NCI-H345 treated with DMSO at 0.1 percent for 48 hours (cell line): ENCODE measurements at regions not wholly inside any gene's neighbourhood (a gene's known extent, or its start where the extent isn't known, plus 50 kb on each side); places are given as distances from the start of the nearest gene placed in this dataset.
"Not testable (repeated sequence)": the region's sequence is repeated elsewhere in the genome, so short reads cannot be mapped to it uniquely, and the experiment has no call there.

Source experiments
- DNase-seq: peaks from one replicate; lab custom pipeline; 2025; ENCODE audit not compliant: unreplicated experiment; lab: John Stamatoyannopoulos, UW

DNA sequence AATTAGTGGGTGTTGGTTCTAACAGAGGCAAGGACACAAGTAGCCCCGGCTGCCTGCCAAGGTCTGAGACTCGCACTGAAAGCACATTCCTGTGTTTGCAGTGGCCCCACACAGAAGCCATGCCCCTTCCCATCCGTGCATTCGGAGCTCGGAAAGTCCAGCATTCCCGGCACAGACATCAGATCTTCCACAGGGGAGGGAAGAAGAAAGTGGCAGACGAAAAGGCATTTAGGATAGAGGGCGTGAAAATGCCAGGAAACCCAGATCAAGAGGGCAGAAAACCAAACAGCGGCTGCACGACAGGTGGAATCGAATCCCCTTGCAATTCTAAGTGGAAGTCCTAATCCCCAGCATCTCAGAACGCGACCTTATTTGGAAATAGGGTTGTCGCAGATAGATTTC, 105.5 kb upstream of the ASB18 start:
- no peak for DNase-seq

GRCh38 chr2:236370847-236371409, 106.7 kb upstream of the ASB18 start:
- DNase-seq: no peak

- no peak for DNase-seq
Observed at GRCh38 chr2:236375973-236376476, 111.8 kb upstream of the ASB18 start.

GRCh38 chr2:236376566-236377244, 112.5 kb upstream of the ASB18 start:
- peak; percentile 18 for DNase-seq

- DNase-seq: no peak
Observed at GRCh38 chr2:236380051-236380612, 115.9 kb upstream of the ASB18 start.

- not testable (repeated sequence) for DNase-seq
Observed at GRCh38 chr2:236381253-236381652, 117.0 kb upstream of the ASB18 start.

DNA sequence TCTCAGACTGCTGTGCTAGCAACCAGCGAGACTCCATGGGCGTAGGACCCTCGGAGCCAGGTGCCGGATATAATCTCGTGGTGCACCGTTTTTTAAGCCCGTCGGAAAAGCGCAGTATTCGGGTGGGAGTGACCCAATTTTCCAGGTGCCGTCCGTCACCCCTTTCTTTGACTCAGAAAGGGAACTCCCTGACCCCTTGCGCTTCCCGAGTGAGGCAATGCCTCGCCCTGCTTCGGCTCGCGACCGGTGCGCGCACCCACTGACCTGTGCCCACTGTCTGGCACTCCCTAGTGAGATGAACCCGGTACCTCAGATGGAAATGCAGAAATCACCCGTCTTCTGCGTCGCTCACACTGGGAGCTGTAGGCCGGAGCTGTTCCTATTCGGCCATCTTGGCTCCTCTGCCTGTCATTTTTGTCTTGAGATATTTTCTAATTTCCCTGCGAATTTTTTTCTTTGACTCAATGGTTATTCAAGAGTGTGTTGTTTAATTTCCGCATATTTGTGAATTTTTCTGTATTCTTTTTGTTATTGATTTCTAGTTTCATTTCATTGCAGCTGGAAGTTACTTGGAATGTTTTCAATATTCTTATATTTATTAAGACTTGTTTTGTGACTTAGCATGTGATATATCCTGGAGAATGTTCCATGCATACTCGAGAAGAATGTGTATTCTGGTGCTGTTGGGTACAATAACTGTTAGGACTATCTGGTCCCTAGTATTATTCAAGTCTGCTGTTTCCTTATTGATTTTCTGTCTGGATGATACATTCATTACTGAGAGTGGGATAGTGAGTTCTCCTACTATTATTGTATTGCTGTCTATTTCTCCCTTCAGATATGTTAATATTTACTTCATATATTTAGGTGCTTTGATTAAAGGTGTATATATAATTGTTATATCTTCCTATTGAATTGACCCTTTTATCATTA, 125.3 kb upstream of the ASB18 start:
- not testable (repeated sequence) for DNase-seq

DNA sequence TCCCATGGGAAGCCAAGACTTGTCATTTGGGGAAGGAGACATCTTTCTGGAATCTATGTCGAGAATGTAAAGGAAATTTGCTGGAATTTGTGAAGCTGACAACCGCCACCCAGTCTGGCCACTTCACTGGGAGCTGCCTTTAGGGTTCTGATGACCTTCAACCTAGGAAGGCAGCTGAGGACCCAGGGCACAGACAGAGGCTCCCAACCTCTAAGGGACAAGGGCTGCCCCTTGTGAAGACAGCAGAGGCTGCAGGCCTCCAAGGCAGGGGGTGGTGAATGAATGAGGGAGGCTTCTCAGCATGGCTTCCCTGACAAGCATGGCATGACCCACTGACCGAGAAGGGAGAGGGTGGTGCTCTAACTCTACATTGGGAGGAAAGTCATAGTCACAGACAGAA, 128.9 kb upstream of the ASB18 start:
- no peak for DNase-seq

- no peak for DNase-seq
Observed at GRCh38 chr2:236393581-236393980, 129.4 kb upstream of the ASB18 start.

DNA sequence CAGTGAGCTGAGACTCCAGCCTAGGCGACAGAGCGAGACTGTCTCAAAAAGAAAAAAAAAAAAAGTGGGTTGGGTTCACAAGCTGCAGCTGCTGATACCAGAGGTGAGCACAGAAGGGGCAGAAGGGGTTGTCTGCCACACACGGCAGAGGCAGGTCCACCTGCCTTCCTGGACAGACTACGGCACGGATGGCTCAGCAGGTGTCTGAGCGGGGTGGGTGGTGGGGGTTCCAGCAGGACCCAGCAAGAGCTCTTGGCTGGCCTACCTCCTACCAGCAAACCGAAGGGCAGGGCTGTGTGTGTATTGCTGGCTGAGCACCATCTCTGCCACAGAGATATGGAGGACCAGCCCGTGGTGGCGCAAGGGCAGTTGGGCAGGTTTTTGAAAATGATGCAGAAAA, 130.4 kb upstream of the ASB18 start:
- no peak for DNase-seq

DNA sequence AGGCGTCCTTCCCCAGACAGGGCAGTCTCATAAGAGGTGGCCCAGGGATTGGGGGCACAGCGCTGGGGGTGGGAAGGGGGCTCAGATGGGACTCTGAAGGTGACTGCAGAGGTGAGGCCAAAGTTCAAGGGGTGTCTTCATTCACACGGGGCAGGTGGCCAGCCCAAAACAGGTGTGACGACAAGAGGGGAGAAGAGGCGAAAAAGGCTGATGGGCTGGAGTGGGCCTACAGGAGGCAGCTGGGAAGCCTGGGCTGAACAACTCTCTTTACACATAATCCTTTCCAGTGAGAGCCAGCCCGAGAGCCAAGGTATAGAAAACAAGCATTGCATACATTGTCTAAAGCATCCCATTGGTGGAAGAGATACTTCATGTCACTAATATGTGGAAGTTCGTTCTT, 130.9 kb upstream of the ASB18 start:
- DNase-seq: no peak

- no peak for DNase-seq
Observed at GRCh38 chr2:236396818-236397350, 132.7 kb upstream of the ASB18 start.

- no peak for DNase-seq
Observed at GRCh38 chr2:236397681-236398080, 133.5 kb upstream of the ASB18 start.

DNA sequence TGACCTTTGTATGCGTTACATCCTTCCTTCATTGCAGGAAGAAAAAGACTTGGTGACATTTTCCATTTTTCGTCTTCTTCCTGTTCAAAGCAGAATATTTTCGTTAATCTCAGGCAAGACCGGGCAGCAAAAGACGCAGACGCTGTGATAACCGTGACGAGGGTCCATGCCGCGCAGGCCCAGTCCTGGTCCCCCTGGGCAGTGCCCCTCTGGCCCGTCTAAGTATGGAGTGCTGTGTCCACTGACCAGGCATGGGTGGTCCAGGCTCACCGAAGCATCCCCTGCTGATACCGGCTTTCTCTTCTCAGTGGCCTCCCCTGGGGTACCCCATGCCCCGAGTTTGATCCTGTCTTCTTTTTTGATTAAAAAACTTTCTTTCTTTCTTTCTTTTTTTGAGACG, 135.2 kb upstream of the ASB18 start:
- no peak for DNase-seq

GRCh38 chr2:236400046-236400574, 135.9 kb upstream of the ASB18 start:
- DNase-seq: no peak

GRCh38 chr2:236400594-236401360, 136.6 kb upstream of the ASB18 start:
- no peak for DNase-seq

GRCh38 chr2:236402033-236402790, 138.0 kb upstream of the ASB18 start:
- no peak for DNase-seq

DNA sequence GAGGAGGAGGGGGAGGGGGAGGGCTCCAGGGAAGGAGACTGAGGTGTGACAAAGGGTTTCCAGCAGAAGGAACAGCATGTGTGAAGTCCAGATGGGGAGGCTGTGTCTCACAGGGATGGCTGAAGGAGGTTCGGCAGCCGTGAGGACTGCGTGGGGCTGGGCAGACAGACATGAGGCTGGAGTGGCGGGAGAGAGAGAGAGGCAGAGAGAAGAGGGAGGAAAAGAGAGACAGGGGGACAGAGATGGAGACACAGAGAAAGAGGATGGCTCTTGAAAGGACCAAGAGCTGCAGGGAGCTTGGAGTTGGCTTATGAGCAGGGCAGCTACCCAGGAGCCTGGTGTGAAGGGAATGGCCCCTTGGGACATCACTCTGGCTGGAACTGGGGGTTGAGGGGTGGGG, 138.9 kb upstream of the ASB18 start:
- no peak for DNase-seq

DNA sequence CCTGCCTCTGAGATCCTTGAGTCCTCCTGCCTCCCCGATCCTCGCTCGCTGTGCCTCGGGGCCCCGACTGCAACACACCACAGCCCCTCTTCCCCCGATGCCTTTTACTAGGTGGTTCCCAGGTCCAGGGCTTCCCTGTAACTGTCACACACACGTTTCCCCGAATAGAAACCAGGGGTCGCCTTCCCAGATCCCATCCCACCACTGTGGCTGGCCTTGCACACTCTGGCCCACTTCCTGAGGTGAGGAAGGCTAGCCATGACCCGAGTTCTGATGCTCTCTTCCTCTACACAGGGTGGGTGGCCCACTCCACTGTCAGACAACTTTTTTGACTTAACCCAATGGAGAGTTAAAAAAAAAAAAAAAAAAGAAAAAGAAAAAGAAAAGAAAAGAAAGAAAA, 139.6 kb upstream of the ASB18 start:
- no peak for DNase-seq
